BLaER1 (cell line): ENCODE measurements at regions not wholly inside any gene's neighbourhood (a gene's known extent, or its start where the extent isn't known, plus 50 kb on each side); places are given as distances from the start of the nearest gene placed in this dataset.
"Not testable (repeated sequence)": the region's sequence is repeated elsewhere in the genome, so short reads cannot be mapped to it uniquely, and the experiment has no call there.

Source experiments
- H3K27ac ChIP-seq: shearing (Covaris generic); formaldehyde crosslinking; 2 replicates; pipeline ENCODE4 v1.8.1; 2022
- H3K27me3 ChIP-seq: shearing (Covaris generic); formaldehyde crosslinking; 2 replicates; pipeline ENCODE4 v1.8.1; 2022
- H3K36me3 ChIP-seq: shearing (Covaris generic); formaldehyde crosslinking; 2 replicates; pipeline ENCODE4 v1.8.1; 2022
- H3K4me1 ChIP-seq: shearing (Covaris generic); formaldehyde crosslinking; 2 replicates; pipeline ENCODE4 v1.8.1; 2022
- H3K4me2 ChIP-seq: shearing (Covaris generic); formaldehyde crosslinking; 2 replicates; pipeline ENCODE4 v1.8.1; 2022
- H3K4me3 ChIP-seq: shearing (Covaris generic); formaldehyde crosslinking; 2 replicates; pipeline ENCODE4 v1.8.1; 2022
- H3K9ac ChIP-seq: shearing (Covaris generic); formaldehyde crosslinking; 2 replicates; pipeline ENCODE4 v1.8.1; 2022
- H3K9me3 ChIP-seq: shearing (Covaris generic); formaldehyde crosslinking; 2 replicates; pipeline ENCODE4 v1.8.1; 2022
- H4K20me1 ChIP-seq: shearing (Covaris generic); formaldehyde crosslinking; 2 replicates; pipeline ENCODE4 v1.8.1; 2022
- Cebpa-rat ChIP-seq: shearing (Covaris generic); IDR thresholded peaks from 2 replicates; pipeline ENCODE4 v1.8.1; 2022

- Histone ChIP-seq H3K4me2 (no peak overlapping the region), H3K27me3 (no peaks in the 10 kb centered on the region), H3K36me3 (no peaks in the 10 kb centered on the region), H3K9ac (no peak overlapping the region), H3K9me3 (peaks cover 14% of the 10 kb centered on the region), H3K4me3 (no peak overlapping the region), H3K4me1 (no peaks in the 10 kb centered on the region), H3K27ac (no peak overlapping the region), H4K20me1 (no peaks in the 10 kb centered on the region)
- TF ChIP-seq Cebpa-rat: no peak
Observed at GRCh38 chr2:87401726-87402345, 346.1 kb upstream of the PLGLB2 start.

- Histone ChIP-seq H3K9me3 (peaks cover 9% of the 10 kb centered on the region), H3K36me3 (no peaks in the 10 kb centered on the region), H3K9ac (no peak overlapping the region), H3K4me3 (no peak overlapping the region), H3K27ac (no peak overlapping the region), H3K27me3 (no peaks in the 10 kb centered on the region), H3K4me1 (no peaks in the 10 kb centered on the region), H4K20me1 (no peaks in the 10 kb centered on the region), H3K4me2 (no peak overlapping the region)
- no peak for TF ChIP-seq Cebpa-rat
Observed at GRCh38 chr2:87403893-87404175, 344.1 kb upstream of the PLGLB2 start.

GRCh38 chr2:87404411-87405255 is 343.3 kb upstream of the PLGLB2 start:
- not testable (repeated sequence) for H4K20me1 ChIP-seq, H3K9ac ChIP-seq, H3K27ac ChIP-seq, H3K4me1 ChIP-seq, H3K4me2 ChIP-seq, H3K9me3 ChIP-seq, H3K27me3 ChIP-seq, H3K36me3 ChIP-seq, H3K4me3 ChIP-seq

GRCh38 chr2:87405531-87406216 is 342.2 kb upstream of the PLGLB2 start:
- H3K9ac ChIP-seq, H3K36me3 ChIP-seq, H4K20me1 ChIP-seq, H3K4me1 ChIP-seq, H3K4me2 ChIP-seq, H3K4me3 ChIP-seq, H3K27me3 ChIP-seq, H3K9me3 ChIP-seq, H3K27ac ChIP-seq: not testable (repeated sequence)

GRCh38 chr2:87406406-87407175 is 341.3 kb upstream of the PLGLB2 start:
- not testable (repeated sequence) for H4K20me1 ChIP-seq, H3K27ac ChIP-seq, H3K9me3 ChIP-seq, H3K27me3 ChIP-seq, H3K9ac ChIP-seq, H3K4me1 ChIP-seq, H3K4me3 ChIP-seq, H3K4me2 ChIP-seq, H3K36me3 ChIP-seq

GRCh38 chr2:87409601-87410000 is 338.3 kb upstream of the PLGLB2 start:
- not testable (repeated sequence) for H3K4me2 ChIP-seq, H3K9ac ChIP-seq, H3K27me3 ChIP-seq, H3K36me3 ChIP-seq, H3K4me1 ChIP-seq, H3K9me3 ChIP-seq, H4K20me1 ChIP-seq, H3K27ac ChIP-seq, H3K4me3 ChIP-seq

- H3K27ac ChIP-seq, H3K36me3 ChIP-seq, H3K27me3 ChIP-seq, H3K4me1 ChIP-seq, H3K4me2 ChIP-seq, H4K20me1 ChIP-seq, H3K4me3 ChIP-seq, H3K9ac ChIP-seq: not testable (repeated sequence)
- peaks cover 11% of the 10 kb centered on the region for H3K9me3 ChIP-seq
Observed at GRCh38 chr2:87410371-87410770, 337.5 kb upstream of the PLGLB2 start.

GRCh38 chr2:87412036-87412820 is 335.7 kb upstream of the PLGLB2 start:
- not testable (repeated sequence) for H3K36me3 ChIP-seq, H3K9ac ChIP-seq, H3K27ac ChIP-seq, H3K27me3 ChIP-seq, H3K4me1 ChIP-seq, H3K4me2 ChIP-seq, H3K4me3 ChIP-seq, H4K20me1 ChIP-seq
- H3K9me3 ChIP-seq: peaks cover 19% of the 10 kb centered on the region

GRCh38 chr2:87414331-87414730 is 333.6 kb upstream of the PLGLB2 start:
- not testable (repeated sequence) for H3K27me3 ChIP-seq, H3K27ac ChIP-seq, H3K9ac ChIP-seq, H3K4me1 ChIP-seq, H3K36me3 ChIP-seq, H3K4me3 ChIP-seq, H3K4me2 ChIP-seq, H4K20me1 ChIP-seq
- H3K9me3 ChIP-seq: peaks cover 34% of the 10 kb centered on the region

- peaks cover 35% of the 10 kb centered on the region for H3K9me3 ChIP-seq
- H3K27ac ChIP-seq, H3K4me3 ChIP-seq, H3K4me1 ChIP-seq, H3K9ac ChIP-seq, H3K36me3 ChIP-seq, H4K20me1 ChIP-seq, H3K4me2 ChIP-seq, H3K27me3 ChIP-seq: not testable (repeated sequence)
Observed at GRCh38 chr2:87414795-87415570, 332.9 kb upstream of the PLGLB2 start.

- not testable (repeated sequence) for H3K27me3 ChIP-seq, H3K4me2 ChIP-seq, H3K4me3 ChIP-seq, H3K27ac ChIP-seq, H3K36me3 ChIP-seq, H4K20me1 ChIP-seq, H3K9ac ChIP-seq, H3K4me1 ChIP-seq
- H3K9me3 ChIP-seq: peaks cover 35% of the 10 kb centered on the region
Observed at GRCh38 chr2:87415586-87416265, 332.2 kb upstream of the PLGLB2 start.

GRCh38 chr2:87416266-87416592 is 331.7 kb upstream of the PLGLB2 start:
- H3K27ac ChIP-seq, H3K9ac ChIP-seq, H3K4me3 ChIP-seq, H4K20me1 ChIP-seq, H3K4me2 ChIP-seq, H3K36me3 ChIP-seq, H3K4me1 ChIP-seq, H3K27me3 ChIP-seq: not testable (repeated sequence)
- peaks cover 35% of the 10 kb centered on the region for H3K9me3 ChIP-seq

GRCh38 chr2:87417147-87417546 is 330.7 kb upstream of the PLGLB2 start:
- H3K27ac ChIP-seq, H4K20me1 ChIP-seq, H3K36me3 ChIP-seq, H3K9ac ChIP-seq, H3K4me1 ChIP-seq, H3K27me3 ChIP-seq, H3K4me3 ChIP-seq, H3K4me2 ChIP-seq: not testable (repeated sequence)
- peaks cover 35% of the 10 kb centered on the region for H3K9me3 ChIP-seq
